GM23338 (cell line): ENCODE measurements at regions not wholly inside any gene's neighbourhood (a gene's known extent, or its start where the extent isn't known, plus 50 kb on each side); places are given as distances from the start of the nearest gene placed in this dataset.

ENCODE experiments used
- ATAC-seq: fragments of 200-7000 bp; cut with Tn5 transposase; 3 replicates; pipeline ENCODE4 v1.9.1; 2020
- DNase-seq: peaks from one replicate; pipeline ENCODE4 v3.0.0-alpha.2; 2015; ENCODE audit warnings: low spot score
- H2AFZ ChIP-seq: fragments of 200-600 bp; sonication (generic); 2 replicates; pipeline ENCODE4 v1.8.0; 2016; ENCODE audit warnings: antibody characterized with exemption, mild to moderate bottlenecking, moderate library complexity
- H3F3A ChIP-seq: fragments of 200-600 bp; sonication (generic); replicated peaks from 2 replicates; pipeline ENCODE4 v1.8.0; 2017; ENCODE audit warnings: antibody characterized with exemption, mixed run types, low read depth
- H3K27ac ChIP-seq: fragments of 200-600 bp; sonication (generic); 2 replicates; pipeline ENCODE4 v1.6.1; 2016; ENCODE audit warnings: low read depth
- H3K27me3 ChIP-seq: fragments of 200-600 bp; sonication (generic); 2 replicates; pipeline ENCODE4 v1.8.0; 2016; ENCODE audit warnings: mild to moderate bottlenecking, mixed run types, moderate library complexity; ENCODE audit not compliant: insufficient read depth
- H3K36me3 ChIP-seq: fragments of 200-600 bp; sonication (generic); 2 replicates; pipeline ENCODE4 v1.8.0; 2016; ENCODE audit warnings: mild to moderate bottlenecking; ENCODE audit not compliant: insufficient read depth
- H3K4me1 ChIP-seq: fragments of 200-600 bp; sonication (generic); 2 replicates; pipeline ENCODE4 v1.8.0; 2016; ENCODE audit warnings: mild to moderate bottlenecking, moderate library complexity; ENCODE audit not compliant: insufficient read depth
- H3K4me2 ChIP-seq: fragments of 200-600 bp; sonication (generic); 2 replicates; pipeline ENCODE4 v1.7.1; 2017; ENCODE audit warnings: mixed run types
- H3K4me3 ChIP-seq: fragments of 200-600 bp; sonication (generic); 2 replicates; pipeline ENCODE4 v1.6.1; 2016; ENCODE audit warnings: mixed run types
- H3K79me2 ChIP-seq: fragments of 200-600 bp; sonication (generic); replicated peaks from 2 replicates; pipeline ENCODE4 v1.8.0; 2017; ENCODE audit warnings: mild to moderate bottlenecking; ENCODE audit not compliant: insufficient read depth
- H3K9me2 ChIP-seq: fragments of 200-600 bp; sonication (generic); 2 replicates; pipeline ENCODE4 v1.8.0; 2017; ENCODE audit not compliant: insufficient read depth
- H4K20me1 ChIP-seq: fragments of 200-600 bp; sonication (generic); replicated peaks from 2 replicates; pipeline ENCODE4 v1.8.0; 2017; ENCODE audit warnings: mild to moderate bottlenecking; ENCODE audit not compliant: insufficient read depth
- H3K27ac Mint-ChIP-seq: 2 replicates; pipeline ENCODE4 v1.8.0; 2020; ENCODE audit warnings: inconsistent platforms, mild to moderate bottlenecking, moderate library complexity, mixed read lengths
- H3K27me3 Mint-ChIP-seq: 3 replicates; pipeline ENCODE4 v1.8.0; 2022; ENCODE audit warnings: low read depth, mild to moderate bottlenecking, moderate library complexity, mixed read lengths, inconsistent platforms; ENCODE audit not compliant: insufficient read depth, poor library complexity
- H3K36me3 Mint-ChIP-seq: 3 replicates; pipeline ENCODE4 v1.8.0; 2021; ENCODE audit warnings: low read depth, mild to moderate bottlenecking, inconsistent platforms, moderate library complexity, mixed read lengths
- H3K4me1 Mint-ChIP-seq: 3 replicates; pipeline ENCODE4 v1.8.0; 2020; ENCODE audit warnings: mild to moderate bottlenecking, inconsistent platforms, mixed read lengths
- H3K4me3 Mint-ChIP-seq: 3 replicates; pipeline ENCODE4 v1.8.0; 2021; ENCODE audit warnings: moderate library complexity, mild to moderate bottlenecking, inconsistent platforms, mixed read lengths
- H3K9me3 Mint-ChIP-seq: 3 replicates; pipeline ENCODE4 v1.8.0; 2020; ENCODE audit warnings: moderate library complexity, mild to moderate bottlenecking, inconsistent platforms, mixed read lengths
- CREB1 ChIP-seq: fragments of 250-450 bp; sonication (Bioruptor Pico); IDR thresholded peaks from 2 replicates; pipeline ENCODE4 v1.5.0; 2020; ENCODE audit warnings: low read depth, mild to moderate bottlenecking, moderate library complexity
- CTCF ChIP-seq, 2 experiments: fragments of 200-600 bp in 1 of 2; sonication (generic) in 1 of 2; conservative IDR thresholded peaks; 2 replicates each; pipeline versions ENCODE4 v1.5.1 to v1.6.1; 2016 to 2017; ENCODE audit warnings: antibody characterized with exemption in 2 of 2, low read depth in 2 of 2, mild to moderate bottlenecking in 2 of 2, moderate library complexity in 1 of 2
- EZH2phosphoT487 ChIP-seq: fragments of 200-600 bp; sonication (generic); IDR thresholded peaks from one replicate; pipeline ENCODE4 v1.8.1; 2018; ENCODE audit warnings: antibody characterized with exemption; ENCODE audit not compliant: unreplicated experiment
- JUNB ChIP-seq: IDR thresholded peaks from one replicate; pipeline ENCODE4 v1.6.1; 2016; ENCODE audit warnings: antibody characterized with exemption; ENCODE audit not compliant: unreplicated experiment
- NANOG ChIP-seq: IDR thresholded peaks from 2 replicates; pipeline ENCODE4 v1.6.1; 2016; ENCODE audit warnings: antibody characterized with exemption, borderline replicate concordance
- POLR2AphosphoS5 ChIP-seq: IDR thresholded peaks from 2 replicates; pipeline ENCODE4 v1.6.1; 2016; ENCODE audit warnings: antibody characterized with exemption, low read depth
- STAT1 ChIP-seq: IDR thresholded peaks from one replicate; pipeline ENCODE4 v1.6.1; 2016; ENCODE audit warnings: antibody characterized with exemption; ENCODE audit not compliant: unreplicated experiment
- TF ChIP-seq, protein P1 (sequence below): fragments of 250-450 bp; sonication (Bioruptor Pico); IDR thresholded peaks from 2 replicates; pipeline ENCODE4 v1.5.0; 2020; ENCODE audit warnings: mild to moderate bottlenecking, moderate library complexity
- TF ChIP-seq, protein P2 (sequence below): IDR thresholded peaks from 2 replicates; pipeline ENCODE4 v1.6.1; 2016; ENCODE audit warnings: antibody characterized with exemption

- no peaks in the 10 kb centered on the region for H3F3A ChIP-seq
- no peaks in the 10 kb centered on the region for H3K27me3 ChIP-seq
- H4K20me1 ChIP-seq, result no peaks in the 10 kb centered on the region
- H3K4me2 ChIP-seq, result no peak overlapping the region
- no peaks in the 10 kb centered on the region for H3K79me2 ChIP-seq
- Mint-ChIP-seq H3K27ac (no peak overlapping the region), H3K4me3 (no peak overlapping the region), H3K36me3 (no peaks in the 10 kb centered on the region), H3K9me3 (no peaks in the 10 kb centered on the region), H3K27me3 (no peaks in the 10 kb centered on the region), H3K4me1 (peaks cover 16% of the 10 kb centered on the region)
- DNase-seq (no peak), ATAC-seq (no peak)
- no peak overlapping the region for H3K27ac ChIP-seq
- 0 out of 2 replicates have a peak, but pooled peaks cover 7% of the 10 kb centered on the region for H3K9me2 ChIP-seq
- no peak for TF ChIP-seq EZH2phosphoT487
- peak; percentile 23 to 40 for TF ChIP-seq CTCF (conservative IDR thresholded peaks at IDR 0.05; ENCODE audit: low read depth in 2 of 2)
- H3K4me3 ChIP-seq, result no peak overlapping the region
- no peak overlapping the region for H2AFZ ChIP-seq
- H3K4me1 ChIP-seq, result no peaks in the 10 kb centered on the region
- H3K36me3 ChIP-seq, result no peaks in the 10 kb centered on the region
Observed at GRCh38 chr7:133164498-133164897, 82.6 kb upstream of the CHCHD3 start.

DNA sequence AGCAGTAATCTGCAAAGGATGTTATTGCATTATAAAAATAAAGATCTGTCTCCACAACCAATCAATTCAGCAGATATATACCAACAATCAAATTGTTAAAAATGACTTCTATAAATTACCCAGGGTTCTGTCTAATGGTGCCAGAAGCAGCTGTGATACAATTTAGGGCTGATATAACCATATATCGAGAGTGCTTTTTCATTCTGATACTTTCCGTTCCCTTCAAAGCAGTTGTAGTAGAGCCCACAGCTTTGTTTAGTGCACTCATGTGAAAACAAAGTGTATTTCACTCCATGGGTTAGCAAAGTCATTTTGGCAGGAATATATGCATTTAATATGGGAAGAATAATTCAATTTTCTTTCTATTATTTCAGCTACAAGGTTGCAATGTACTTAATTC, 83.1 kb upstream of the CHCHD3 start:
- no peaks in the 10 kb centered on the region for H3K79me2 ChIP-seq
- no peak overlapping the region for H3K4me2 ChIP-seq
- TF ChIP-seq CREB1 (CRISPR knock-in tag) (no peak), NANOG (no peak), JUNB (no peak), POLR2AphosphoS5 (no peak), STAT1 (no peak), EZH2phosphoT487 (no peak), CTCF (conservative IDR thresholded peaks at IDR 0.05; ENCODE audit: low read depth in 2 of 2) (no peak)
- TF ChIP-seq, protein P1, sequence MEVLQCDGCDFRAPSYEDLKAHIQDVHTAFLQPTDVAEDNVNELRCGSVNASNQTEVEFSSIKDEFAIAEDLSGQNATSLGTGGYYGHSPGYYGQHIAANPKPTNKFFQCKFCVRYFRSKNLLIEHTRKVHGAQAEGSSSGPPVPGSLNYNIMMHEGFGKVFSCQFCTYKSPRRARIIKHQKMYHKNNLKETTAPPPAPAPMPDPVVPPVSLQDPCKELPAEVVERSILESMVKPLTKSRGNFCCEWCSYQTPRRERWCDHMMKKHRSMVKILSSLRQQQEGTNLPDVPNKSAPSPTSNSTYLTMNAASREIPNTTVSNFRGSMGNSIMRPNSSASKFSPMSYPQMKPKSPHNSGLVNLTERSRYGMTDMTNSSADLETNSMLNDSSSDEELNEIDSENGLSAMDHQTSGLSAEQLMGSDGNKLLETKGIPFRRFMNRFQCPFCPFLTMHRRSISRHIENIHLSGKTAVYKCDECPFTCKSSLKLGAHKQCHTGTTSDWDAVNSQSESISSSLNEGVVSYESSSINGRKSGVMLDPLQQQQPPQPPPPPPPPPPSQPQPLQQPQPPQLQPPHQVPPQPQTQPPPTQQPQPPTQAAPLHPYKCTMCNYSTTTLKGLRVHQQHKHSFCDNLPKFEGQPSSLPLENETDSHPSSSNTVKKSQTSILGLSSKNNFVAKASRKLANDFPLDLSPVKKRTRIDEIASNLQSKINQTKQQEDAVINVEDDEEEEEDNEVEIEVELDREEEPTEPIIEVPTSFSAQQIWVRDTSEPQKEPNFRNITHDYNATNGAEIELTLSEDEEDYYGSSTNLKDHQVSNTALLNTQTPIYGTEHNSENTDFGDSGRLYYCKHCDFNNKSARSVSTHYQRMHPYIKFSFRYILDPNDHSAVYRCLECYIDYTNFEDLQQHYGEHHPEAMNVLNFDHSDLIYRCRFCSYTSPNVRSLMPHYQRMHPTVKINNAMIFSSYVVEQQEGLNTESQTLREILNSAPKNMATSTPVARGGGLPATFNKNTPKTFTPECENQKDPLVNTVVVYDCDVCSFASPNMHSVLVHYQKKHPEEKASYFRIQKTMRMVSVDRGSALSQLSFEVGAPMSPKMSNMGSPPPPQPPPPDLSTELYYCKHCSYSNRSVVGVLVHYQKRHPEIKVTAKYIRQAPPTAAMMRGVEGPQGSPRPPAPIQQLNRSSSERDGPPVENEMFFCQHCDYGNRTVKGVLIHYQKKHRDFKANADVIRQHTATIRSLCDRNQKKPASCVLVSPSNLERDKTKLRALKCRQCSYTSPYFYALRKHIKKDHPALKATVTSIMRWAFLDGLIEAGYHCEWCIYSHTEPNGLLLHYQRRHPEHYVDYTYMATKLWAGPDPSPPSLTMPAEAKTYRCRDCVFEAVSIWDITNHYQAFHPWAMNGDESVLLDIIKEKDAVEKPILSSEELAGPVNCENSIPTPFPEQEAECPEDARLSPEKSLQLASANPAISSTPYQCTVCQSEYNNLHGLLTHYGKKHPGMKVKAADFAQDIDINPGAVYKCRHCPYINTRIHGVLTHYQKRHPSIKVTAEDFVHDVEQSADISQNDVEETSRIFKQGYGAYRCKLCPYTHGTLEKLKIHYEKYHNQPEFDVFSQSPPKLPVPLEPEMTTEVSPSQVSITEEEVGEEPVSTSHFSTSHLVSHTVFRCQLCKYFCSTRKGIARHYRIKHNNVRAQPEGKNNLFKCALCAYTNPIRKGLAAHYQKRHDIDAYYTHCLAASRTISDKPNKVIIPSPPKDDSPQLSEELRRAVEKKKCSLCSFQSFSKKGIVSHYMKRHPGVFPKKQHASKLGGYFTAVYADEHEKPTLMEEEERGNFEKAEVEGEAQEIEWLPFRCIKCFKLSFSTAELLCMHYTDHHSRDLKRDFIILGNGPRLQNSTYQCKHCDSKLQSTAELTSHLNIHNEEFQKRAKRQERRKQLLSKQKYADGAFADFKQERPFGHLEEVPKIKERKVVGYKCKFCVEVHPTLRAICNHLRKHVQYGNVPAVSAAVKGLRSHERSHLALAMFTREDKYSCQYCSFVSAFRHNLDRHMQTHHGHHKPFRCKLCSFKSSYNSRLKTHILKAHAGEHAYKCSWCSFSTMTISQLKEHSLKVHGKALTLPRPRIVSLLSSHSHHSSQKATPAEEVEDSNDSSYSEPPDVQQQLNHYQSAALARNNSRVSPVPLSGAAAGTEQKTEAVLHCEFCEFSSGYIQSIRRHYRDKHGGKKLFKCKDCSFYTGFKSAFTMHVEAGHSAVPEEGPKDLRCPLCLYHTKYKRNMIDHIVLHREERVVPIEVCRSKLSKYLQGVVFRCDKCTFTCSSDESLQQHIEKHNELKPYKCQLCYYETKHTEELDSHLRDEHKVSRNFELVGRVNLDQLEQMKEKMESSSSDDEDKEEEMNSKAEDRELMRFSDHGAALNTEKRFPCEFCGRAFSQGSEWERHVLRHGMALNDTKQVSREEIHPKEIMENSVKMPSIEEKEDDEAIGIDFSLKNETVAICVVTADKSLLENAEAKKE (CRISPR knock-in tag), result no peak
- TF ChIP-seq, protein P2, sequence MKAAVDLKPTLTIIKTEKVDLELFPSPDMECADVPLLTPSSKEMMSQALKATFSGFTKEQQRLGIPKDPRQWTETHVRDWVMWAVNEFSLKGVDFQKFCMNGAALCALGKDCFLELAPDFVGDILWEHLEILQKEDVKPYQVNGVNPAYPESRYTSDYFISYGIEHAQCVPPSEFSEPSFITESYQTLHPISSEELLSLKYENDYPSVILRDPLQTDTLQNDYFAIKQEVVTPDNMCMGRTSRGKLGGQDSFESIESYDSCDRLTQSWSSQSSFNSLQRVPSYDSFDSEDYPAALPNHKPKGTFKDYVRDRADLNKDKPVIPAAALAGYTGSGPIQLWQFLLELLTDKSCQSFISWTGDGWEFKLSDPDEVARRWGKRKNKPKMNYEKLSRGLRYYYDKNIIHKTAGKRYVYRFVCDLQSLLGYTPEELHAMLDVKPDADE, result no peak

More for the DNA sequence above, 83.1 kb upstream of the CHCHD3 start:
- Histone ChIP-seq H3F3A (no peaks in the 10 kb centered on the region), H3K4me3 (no peak overlapping the region), H3K9me2 (0 out of 2 replicates have a peak, but pooled peaks cover 7% of the 10 kb centered on the region), H2AFZ (no peak overlapping the region), H3K27me3 (no peaks in the 10 kb centered on the region), H3K4me1 (no peaks in the 10 kb centered on the region), H3K27ac (no peak overlapping the region), H3K36me3 (no peaks in the 10 kb centered on the region), H4K20me1 (no peaks in the 10 kb centered on the region)
- DNase-seq (no peak), ATAC-seq (no peak)
- Mint-ChIP-seq H3K36me3 (no peaks in the 10 kb centered on the region), H3K4me1 (peaks cover 19% of the 10 kb centered on the region), H3K27me3 (no peaks in the 10 kb centered on the region), H3K4me3 (no peak overlapping the region), H3K27ac (no peak overlapping the region), H3K9me3 (no peaks in the 10 kb centered on the region)
